ENCODE measurements at regions not wholly inside any gene's neighbourhood (a gene's known extent, or its start where the extent isn't known, plus 50 kb on each side); places are given as distances from the start of the nearest gene placed in this dataset.

DNA sequence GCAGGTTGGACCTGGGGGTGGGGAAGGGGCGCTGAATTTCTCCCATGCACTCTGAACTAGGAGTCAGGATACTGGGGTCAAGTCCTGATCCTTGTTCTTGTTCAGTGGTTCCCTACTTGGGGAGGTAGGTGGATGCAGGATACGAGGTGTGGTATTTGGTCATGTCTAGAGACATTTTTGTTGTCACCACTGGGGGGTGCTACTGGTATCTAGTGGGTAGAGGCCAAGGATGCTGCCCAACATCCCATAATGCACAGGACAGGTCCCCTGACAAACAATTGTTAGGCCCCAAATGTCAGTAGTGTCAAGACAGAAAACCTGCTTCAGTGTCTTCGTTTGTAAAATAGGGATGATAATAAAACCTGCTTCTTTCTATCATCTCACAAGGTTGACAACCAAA, 259.0 kb upstream of the FOXD3 start:
- TF ChIP-seq, protein P1, sequence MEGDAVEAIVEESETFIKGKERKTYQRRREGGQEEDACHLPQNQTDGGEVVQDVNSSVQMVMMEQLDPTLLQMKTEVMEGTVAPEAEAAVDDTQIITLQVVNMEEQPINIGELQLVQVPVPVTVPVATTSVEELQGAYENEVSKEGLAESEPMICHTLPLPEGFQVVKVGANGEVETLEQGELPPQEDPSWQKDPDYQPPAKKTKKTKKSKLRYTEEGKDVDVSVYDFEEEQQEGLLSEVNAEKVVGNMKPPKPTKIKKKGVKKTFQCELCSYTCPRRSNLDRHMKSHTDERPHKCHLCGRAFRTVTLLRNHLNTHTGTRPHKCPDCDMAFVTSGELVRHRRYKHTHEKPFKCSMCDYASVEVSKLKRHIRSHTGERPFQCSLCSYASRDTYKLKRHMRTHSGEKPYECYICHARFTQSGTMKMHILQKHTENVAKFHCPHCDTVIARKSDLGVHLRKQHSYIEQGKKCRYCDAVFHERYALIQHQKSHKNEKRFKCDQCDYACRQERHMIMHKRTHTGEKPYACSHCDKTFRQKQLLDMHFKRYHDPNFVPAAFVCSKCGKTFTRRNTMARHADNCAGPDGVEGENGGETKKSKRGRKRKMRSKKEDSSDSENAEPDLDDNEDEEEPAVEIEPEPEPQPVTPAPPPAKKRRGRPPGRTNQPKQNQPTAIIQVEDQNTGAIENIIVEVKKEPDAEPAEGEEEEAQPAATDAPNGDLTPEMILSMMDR (IDR thresholded peaks at IDR 0.05; ENCODE audit: low read depth, low read length) = peak; percentile 20; the same call in 1 of the 2 replicates
- TF ChIP-seq EZH2phosphoT487 (IDR thresholded peaks at IDR 0.05; ENCODE audit: low read depth) = no peak
